ENCODE measurements at regions not wholly inside any gene's neighbourhood (a gene's known extent, or its start where the extent isn't known, plus 50 kb on each side); places are given as distances from the start of the nearest gene placed in this dataset.

DNA sequence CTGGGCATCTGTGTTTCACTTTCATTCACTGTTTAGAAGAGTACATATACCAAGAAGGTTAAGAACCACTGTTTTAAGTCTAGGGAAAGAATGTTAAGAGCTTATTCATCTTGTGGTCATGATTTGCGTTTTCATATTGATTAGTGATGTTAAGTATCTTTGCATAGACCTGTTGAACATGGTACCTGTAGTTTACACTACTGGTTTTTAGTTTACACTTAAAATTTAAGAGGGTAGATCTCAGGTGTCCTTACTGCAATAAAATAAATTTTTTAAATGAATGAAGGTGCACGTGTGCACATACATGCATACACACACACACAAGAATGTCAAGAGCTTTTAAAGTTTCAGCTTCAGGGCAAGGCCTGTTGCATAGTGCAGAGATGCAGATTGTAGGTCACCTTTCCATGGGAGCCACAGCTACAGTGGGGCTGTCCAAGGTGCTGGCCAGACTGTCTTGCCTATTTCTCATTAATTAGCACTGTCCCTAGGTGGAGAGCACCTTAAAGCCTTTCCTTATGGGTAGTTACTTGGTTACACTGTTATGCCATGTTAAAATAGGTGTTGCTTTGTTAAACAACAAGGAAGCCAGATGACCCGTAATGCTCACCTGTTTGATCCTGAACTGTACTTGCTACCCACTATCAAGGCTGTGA, 543.0 kb upstream of the DAB1 start:
- FAIRE-seq: no peak
- no peak for DNase-seq (ENCODE audit: low spot score in 2 of 2)

DNA sequence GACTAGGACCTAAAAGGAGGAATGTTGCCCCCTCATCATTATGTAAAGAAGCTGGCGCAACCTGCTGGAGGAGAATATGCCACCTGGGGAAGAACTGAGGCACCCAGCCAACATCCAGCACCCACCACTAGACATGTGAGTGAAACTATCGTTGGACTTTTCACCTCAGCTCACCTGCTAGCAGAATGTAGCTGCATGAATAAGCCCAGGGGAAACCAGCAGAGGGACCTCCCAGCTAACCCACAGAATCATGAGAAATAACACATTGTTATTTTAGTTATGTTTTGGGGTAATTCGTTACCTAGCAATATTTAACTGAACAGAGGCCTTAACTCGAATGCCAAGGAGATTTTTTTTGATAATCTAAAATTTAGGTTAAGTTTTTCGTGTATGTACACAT, 542.5 kb upstream of the DAB1 start:
- no peak for DNase-seq (ENCODE audit: low spot score in 2 of 2)
- no peak for FAIRE-seq

DNA sequence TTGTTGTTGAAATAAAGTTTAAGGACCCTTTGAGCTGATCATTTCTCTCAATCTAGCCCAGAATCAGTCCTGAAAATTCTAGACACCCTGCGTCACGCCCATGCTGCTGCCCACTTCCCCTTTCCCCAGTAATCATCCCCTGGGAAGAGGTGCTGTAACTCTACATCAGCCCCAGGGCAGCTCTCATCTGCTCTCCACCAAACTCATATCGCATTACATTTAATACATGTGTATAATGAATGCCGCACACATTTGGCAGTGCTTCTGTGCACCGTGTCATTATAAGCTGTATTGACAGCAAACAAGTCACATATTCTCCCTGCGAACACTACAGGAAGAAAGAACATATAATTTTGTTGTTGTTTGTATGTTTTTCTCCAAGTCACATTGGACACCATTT, 539.7 kb upstream of the DAB1 start:
- no peak for FAIRE-seq

DNA sequence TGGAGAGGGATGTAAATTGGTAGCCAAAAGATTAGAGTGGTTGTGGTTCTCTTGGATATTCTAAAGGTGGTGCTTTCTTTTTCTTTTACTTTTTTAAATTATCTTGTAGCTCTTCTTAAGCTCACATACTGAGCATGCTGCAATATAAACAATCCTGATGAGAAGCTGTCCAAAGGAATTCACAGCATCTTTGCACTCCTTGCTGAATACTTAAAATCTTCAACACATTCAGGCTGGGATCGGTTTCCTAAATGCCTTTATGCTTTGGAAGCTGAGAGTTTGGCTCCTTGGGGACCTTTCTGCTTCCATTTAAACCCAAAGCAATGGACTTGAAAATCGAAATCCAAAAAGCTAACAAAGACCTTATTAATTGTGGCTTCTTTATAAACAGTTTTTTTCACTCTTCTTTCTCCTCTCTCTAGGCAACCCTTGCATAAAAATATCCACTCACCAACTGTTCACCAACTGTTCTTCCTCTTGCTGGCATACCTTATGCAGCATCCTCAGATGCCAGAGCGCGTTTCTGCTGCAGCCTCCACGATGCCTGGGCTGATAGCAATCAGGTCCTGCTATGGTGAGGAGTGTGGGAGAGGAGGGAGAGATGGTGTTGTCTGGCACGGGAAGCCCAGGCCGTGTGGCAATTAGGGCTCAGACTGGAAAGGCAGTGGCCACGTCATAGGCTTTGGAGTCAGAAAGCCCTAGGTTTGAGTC, 535.8 kb upstream of the DAB1 start:
- FAIRE-seq (no peak), DNase-seq (ENCODE audit: low spot score in 2 of 2) (no peak)

More for the DNA sequence above, 539.7 kb upstream of the DAB1 start:
- no peak for DNase-seq (ENCODE audit: low spot score in 2 of 2)

DNA sequence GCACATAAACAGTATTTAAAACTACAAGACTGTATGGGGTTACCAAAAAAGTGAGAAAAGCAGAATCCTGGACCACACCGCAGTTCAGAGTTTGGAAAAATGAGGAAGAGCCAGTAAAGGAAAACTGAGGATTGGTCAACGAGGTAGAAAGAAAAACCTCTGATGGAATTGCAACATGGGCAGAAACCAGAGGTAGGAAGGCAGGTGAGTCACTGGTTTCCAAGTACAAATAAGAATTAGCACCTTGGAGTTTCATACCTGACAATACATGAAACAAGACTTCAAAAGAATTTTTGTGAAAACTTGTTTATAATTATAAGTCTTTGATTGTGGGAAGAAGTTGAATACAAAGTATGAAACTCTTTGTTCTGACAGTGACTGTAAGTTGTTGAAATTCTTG, 533.7 kb upstream of the DAB1 start:
- DNase-seq (ENCODE audit: low spot score in 2 of 2) (no peak), FAIRE-seq (no peak)

DNA sequence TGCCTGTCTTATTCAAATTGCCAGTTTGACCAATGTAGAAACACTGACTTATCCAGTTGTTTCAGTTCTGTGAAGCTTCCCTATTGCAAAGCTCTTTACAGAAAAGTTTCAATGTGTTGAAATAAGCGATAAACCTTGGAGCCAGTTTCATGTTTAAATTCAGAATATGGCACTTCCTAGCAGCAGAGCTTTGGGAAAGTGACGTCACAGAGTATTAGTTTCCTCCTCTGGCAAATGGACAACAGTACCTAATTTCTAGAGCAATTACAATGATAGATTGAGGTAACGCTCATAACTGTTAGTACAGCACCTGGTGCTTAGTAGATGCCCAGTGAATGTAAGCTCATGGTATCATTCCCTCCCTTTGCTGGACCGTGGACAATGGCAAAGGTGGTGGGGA, 527.5 kb upstream of the DAB1 start:
- no peak for FAIRE-seq

DNA sequence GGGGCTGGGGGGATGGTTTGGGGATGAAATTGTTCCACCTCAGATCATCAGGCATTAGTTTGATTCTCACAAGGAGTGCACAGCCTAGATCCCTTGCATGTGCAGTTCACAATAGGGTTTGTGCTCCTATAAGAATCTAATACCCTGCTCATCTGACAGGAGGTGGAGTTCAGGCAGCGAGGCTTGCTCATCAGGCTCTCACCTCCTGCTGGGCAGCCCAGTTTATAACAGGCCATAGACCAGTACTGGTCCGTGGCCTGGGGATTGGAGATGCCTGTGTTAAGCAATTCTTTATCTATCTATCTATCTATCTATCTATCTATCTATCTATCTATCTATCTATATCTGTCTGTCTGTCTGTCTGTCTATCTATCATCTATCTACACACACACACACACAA, 525.3 kb upstream of the DAB1 start:
- no peak for FAIRE-seq
- no peak for DNase-seq (ENCODE audit: low spot score in 2 of 2)

More for the DNA sequence above, 527.5 kb upstream of the DAB1 start:
- DNase-seq (ENCODE audit: low spot score in 2 of 2): no peak

DNA sequence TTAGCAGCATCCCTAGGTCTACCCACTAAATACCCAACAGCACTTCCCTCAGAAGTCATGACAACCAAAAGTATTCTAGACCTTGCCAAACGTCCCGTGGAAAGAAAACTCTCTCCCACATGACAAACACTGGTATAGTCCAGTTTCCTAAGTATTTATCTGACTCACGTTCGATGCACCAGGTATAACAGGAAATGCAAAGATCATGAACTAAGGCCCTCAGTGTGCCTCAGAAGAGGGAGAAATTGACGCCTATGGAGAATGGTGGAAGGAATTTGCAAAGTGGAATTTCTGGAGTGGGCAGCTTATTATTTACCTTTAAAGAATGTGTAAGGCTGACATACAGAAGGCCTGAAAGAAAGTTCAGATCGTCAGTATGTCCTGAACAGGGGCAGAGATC, 523.6 kb upstream of the DAB1 start:
- no peak for DNase-seq (ENCODE audit: low spot score in 2 of 2)

DNA sequence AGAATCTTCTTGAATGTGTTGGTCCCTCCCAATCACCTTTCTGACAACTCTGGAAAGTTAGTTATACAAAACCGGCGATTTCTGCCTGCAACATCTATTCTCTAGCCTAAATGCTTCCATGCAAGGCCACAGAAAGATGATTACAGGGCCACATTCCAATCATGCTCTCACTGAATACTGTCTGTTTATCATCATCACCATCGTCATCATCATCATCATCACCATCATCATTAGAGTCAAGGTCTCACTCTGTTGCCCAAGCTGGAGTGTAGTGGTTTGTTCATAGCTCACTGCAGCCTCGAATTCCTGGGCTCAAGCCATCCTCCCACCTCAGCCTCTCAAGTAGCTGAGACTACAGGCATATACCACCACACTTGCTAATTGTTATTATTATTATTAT, 521.2 kb upstream of the DAB1 start:
- DNase-seq (ENCODE audit: low spot score in 2 of 2) (no peak), FAIRE-seq (no peak)

More for the DNA sequence above, 523.6 kb upstream of the DAB1 start:
- no peak for FAIRE-seq

DNA sequence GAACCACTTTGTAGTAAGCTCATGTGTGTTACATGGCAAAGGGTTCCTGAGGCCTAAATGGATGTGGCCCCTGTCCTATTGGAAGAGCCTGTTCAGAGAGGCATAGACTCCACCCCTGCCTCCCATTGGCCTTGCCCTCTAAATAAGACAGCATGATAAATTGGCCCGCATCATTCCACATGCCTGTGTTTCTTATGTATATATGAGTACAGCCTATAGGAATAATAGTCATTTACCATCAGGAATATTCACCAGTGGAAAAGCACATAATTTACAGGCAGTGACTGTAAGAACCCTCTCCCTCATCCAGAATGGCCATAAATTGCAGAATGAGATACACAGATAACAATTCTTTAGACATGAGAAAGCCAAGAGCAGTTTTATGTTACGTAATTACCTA, 519.5 kb upstream of the DAB1 start:
- FAIRE-seq (no peak), DNase-seq (ENCODE audit: low spot score in 2 of 2) (no peak)

DNA sequence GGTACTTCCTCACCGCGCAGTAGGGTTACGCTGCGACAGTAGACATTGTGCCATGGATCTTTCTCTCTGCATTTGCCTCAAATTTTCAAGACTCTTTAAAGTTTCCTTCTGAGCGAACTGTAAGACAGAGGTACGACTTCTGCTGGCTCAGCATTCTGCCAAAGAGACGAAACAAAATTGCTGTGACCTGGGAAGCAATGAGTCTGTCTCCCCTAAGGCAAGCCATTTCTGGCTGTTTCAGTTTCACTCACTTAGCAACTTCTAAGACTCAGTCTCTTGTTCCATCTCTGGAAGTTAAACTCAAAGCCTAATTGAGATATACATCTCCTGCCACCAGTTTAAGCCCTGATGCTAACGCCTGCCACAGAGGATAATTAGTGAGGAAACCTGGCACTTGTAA, 510.9 kb upstream of the DAB1 start:
- no peak for DNase-seq (ENCODE audit: low spot score in 2 of 2)
- FAIRE-seq: no peak

DNA sequence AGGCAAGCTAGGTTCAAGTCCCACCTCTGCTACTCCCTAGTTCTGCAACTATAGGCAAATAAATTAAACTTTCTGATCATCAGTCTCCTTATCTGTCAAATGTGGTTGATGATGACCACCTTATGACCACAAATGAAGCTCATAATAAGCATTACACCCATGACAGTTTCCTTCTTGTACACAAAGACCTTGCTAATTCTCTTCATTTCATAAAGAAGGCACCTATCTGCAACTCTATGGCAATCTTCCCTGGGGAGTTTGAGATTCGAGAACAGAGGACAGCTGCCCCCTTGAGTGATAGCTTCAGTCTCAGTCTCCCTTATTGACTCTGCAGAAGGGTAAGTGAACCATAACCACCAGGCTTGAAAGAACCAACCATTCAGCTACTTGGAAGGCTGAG, 503.1 kb upstream of the DAB1 start:
- no peak for FAIRE-seq

DNA sequence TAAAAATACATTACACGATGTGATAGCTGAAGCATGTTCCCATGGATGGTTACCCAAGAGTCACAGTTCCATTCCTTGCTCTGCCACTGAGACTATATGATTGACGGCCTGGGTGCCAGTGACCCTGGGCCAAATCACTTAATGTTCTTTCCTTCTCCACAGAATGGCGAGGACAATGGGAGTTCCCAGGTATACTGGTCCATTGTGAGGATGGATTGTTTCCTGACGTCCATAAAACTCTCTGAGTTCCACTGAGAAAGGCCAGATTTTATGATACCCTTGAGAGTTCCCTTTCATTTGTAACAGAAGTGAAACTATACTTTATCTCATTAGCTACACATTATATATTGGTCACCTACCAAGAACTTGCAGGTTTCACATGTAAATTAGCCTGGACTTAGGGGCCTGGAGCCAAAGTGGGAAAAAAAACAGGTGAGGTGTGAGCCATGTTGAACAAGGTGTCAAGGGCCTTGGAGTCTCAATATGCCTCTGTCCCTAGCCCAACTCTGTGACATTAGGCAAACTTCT, 502.2 kb upstream of the DAB1 start:
- FAIRE-seq (no peak), DNase-seq (ENCODE audit: low spot score in 2 of 2) (no peak)

More for the DNA sequence above, 503.1 kb upstream of the DAB1 start:
- DNase-seq (ENCODE audit: low spot score in 2 of 2): no peak

DNA sequence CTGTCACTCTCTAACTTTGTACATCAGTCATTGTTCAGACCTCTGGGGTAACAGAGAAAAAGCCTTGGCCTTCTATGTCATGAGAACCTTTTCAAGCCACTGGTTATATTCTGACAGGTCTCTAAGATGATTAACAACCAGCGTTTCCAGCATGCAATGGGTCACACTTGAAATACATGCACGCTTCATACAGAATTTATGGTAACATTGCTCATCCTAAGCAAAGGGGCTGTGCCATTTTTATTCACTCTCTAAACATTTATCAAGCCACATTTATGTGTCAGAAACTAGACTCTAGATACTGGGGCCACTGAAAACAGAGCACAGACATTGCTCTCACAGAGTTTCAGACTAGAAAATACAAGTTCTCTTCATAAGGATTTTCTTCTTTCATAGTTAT, 501.4 kb upstream of the DAB1 start:
- FAIRE-seq: no peak

DNA sequence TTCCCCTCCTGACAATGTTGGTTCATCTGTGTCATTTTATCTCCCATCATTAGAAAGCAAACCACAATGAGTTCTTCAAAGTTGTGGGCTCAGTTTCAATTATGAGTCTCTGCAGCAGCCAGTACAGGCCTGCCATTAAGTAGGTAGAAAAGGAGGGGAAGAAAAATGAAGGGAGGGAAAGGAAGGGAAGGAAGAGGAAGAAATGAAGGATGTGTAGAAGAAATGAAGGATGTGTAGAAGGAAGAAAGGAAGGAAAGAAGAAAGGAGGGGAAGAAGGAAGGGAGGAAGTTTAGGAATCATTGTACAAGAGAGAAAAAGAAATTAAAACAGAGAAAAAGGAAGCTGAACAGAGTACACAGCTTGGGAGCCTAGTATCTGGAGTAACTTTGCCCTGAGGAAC, 498.3 kb upstream of the DAB1 start:
- FAIRE-seq: no peak
- no peak for DNase-seq (ENCODE audit: low spot score in 2 of 2)

More for the DNA sequence above, 501.4 kb upstream of the DAB1 start:
- no peak for DNase-seq (ENCODE audit: low spot score in 2 of 2)

DNA sequence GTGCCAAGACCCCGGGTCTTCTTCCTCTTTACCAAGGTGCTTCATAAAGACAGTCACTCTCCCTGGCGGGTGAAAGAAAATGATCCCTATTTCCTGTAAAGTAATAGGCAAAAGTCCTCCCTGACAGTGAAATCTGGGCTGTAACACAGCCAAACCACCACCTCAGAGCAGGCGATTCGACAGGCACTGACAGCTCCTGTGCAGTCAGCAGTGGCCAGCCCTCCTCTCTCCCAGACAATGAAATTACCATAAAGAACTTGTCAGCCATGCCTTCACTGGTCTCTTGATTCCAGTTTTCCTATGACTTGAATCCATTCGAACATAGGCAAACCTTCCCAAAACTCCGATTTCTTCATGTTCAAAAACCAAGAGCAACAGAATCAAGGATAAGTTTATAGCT, 492.2 kb upstream of the DAB1 start:
- no peak for DNase-seq (ENCODE audit: low spot score in 2 of 2)
- FAIRE-seq: no peak

DNA sequence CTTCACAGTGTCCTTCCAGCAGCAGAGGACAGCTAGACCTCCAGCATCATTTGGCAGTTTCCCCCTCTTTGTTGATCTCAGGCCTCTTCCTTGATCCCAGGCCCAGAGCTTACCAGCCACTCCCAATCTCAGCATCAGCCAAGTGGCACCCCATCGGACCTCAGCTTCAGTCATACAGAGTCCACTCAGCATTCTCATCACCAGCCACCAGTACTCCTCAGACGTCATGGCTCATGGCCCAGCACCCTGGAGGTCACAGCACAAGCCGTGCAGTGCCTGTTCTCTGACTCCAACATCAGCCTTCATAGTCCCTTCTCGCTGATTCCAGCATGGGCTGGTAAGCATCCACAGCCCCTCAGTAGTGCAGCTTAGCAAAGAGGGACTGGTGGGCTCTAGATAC, 487.6 kb upstream of the DAB1 start:
- FAIRE-seq (no peak), DNase-seq (ENCODE audit: low spot score in 2 of 2) (no peak)

DNA sequence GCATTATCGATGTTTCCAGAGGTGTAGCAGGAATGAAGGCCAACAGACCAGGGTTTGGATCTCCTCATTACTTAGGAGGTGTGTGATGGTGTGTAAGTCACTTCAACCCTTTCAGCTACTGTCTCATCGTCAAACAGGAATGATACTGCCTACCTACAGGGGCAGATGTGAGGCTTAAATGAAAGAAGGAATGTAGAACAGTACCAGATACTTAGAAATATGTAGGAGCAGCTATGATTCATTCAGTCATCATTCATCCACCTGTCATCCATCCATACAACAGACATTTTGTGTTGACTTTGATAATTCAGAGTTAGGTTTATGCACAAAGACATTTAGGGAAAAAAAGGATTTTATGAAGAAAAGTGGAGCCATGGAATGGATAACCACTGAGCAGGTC, 486.9 kb upstream of the DAB1 start:
- no peak for FAIRE-seq

DNA sequence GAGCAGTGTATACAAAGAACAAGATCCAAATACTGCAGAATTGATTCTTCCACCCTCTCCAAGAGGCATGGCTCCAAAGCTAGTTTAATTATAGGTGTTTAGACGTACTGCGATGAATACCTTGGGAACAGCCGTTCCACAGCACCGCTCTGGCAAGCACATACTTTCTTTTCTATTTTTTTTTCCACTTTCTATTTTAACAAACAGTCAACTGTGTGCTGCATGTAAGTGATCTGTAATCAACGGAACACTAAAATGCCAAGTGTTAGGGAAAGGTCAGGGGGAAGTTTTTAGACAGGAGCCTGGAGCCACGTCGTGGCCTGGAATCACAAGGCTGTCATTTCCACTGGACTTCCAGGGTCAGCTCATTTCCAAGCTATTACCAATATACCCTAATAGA, 486.4 kb upstream of the DAB1 start:
- FAIRE-seq: no peak

More for the DNA sequence above, 486.9 kb upstream of the DAB1 start:
- DNase-seq (ENCODE audit: low spot score in 2 of 2): no peak

DNA sequence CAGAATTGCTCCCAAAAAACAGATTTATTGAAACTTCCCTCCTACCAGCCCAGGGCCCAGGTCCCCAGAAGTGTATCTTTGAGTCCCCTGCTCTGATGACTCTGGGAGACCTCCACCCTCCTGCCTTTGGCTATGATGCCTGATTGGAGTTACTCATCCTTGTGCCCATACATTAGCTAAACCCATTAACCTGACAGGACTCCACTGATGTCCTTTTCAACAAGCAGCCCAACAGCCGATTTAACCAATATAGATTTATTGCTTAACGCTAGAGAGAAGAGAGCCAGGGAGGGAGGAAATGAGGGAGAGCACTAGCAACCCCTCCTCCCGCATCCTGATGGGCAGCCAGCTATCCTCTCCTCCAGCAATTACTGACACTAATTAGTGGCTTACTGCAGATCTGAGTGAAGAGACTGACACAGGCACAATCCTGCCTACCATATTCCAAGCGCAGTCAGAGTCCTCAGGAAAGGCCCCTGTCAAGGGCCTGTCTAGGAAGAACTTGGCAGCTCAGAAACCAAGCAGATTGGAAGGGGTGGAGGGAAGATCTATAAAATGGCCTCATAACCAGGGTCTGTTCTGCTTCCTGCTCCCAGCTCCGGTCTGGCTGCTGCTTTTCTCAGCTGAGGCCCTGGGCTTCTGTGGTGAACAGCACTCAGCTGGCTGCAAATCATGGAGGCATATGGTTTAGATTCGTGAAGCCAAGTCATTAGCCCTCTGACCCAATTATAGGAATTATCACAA, 484.5 kb upstream of the DAB1 start:
- no peak for DNase-seq (ENCODE audit: low spot score in 2 of 2)

More for the DNA sequence above, 486.4 kb upstream of the DAB1 start:
- DNase-seq (ENCODE audit: low spot score in 2 of 2): no peak

DNA sequence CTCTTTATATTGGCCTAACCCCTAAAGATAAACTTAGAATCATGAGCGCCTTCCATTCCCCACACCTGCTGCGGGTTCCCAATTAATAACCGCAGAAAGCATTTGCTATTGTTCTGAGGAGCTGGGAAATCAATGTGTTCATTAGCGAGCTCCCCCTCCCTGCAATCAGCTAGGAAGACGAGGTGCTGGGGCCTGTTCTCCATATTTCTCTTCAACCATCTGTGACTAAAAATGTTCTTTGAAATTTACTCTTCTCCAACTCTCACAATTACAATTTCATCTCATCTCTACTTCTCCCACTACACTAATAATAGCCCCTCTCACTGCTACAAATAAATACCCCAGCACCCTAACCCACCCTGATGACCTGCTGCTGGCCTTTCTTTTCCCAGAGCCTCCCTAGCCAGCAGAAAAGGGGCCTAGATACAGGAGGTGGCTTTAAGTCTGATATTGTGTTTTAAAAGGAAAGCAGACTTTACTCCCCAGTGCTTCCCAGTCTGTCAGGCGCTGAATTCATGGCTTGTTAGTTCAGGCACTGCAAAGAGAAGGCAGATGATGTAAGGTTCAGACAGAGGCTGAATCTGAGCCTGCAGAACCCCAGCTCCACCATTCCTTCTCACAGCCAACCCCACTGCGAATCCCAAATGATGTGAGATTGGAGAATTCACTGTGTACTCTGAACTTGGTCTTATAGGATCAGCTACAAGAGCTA, 477.5 kb upstream of the DAB1 start:
- FAIRE-seq (no peak), DNase-seq (ENCODE audit: low spot score in 2 of 2) (no peak)

More for the DNA sequence above, 484.5 kb upstream of the DAB1 start:
- no peak for FAIRE-seq
